ENCODE measurements at regions not wholly inside any gene's neighbourhood (a gene's known extent, or its start where the extent isn't known, plus 50 kb on each side); places are given as distances from the start of the nearest gene placed in this dataset.

DNA sequence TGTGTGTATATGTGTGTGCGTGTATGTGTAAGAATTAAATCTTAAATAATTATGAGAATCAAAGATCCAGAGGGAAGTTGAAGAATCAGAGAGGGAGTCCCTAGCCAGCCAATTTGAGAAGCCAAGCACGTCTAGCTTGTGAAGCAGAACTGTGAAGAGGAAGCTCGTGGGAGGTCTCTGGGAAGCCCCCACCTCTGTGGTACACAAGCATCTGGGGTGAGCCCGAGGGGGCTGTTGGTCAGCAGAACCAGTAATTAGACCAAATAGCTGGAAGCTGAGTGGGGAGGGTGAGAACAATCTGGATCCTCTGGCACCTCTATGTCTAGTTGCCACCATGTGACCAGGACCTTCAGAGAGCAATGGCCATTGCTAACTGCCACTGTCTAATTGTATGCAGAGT, 162.7 kb upstream of the ADRA1D start:
- Histone ChIP-seq H3K4me3 (ENCODE audit: control insufficient read depth in 1 of 2, extremely low read depth in 1 of 2, low read length in 1 of 2) (no peak overlapping the region), H3K27me3 (replicated peaks in 1 of 2; ENCODE audit: control insufficient read depth in 2 of 2, extremely low read depth in 1 of 2, insufficient read depth in 2 of 2, low read length in 1 of 2) (peaks cover 0 to 5% of the 10 kb centered on the region in 2 experiments), H3K27ac (ENCODE audit: low read length) (no peak overlapping the region), H3K36me3 (ENCODE audit: control insufficient read depth in 2 of 2, extremely low read depth in 1 of 2, insufficient read depth in 1 of 2, low read length in 1 of 2) (no peaks in the 10 kb centered on the region), H3K9me3 (no peaks in the 10 kb centered on the region), H3K4me1 (ENCODE audit: control insufficient read depth in 1 of 2, extremely low read depth in 1 of 2, insufficient read depth in 2 of 2, low read length in 2 of 2) (no peaks in the 10 kb centered on the region)
- 48% methylated on average over 2 of the region's 4 CpGs for WGBS (ENCODE audit: insufficient coverage)
- Mint-ChIP-seq H3K9me3 (no peaks in the 10 kb centered on the region), H3K4me1 (no peaks in the 10 kb centered on the region), H3K27ac (no peak overlapping the region), H3K27me3 (peaks cover 3 to 14% of the 10 kb centered on the region in 2 donors), H3K4me3 (no peak overlapping the region), H3K36me3 (no peaks in the 10 kb centered on the region)
- POLR2A ChIA-PET: no interaction called here
- ATAC-seq (replicated peaks in 1 of 4) (no peak), DNase-seq (no peak)
- CTCF ChIA-PET: no interaction called here

DNA sequence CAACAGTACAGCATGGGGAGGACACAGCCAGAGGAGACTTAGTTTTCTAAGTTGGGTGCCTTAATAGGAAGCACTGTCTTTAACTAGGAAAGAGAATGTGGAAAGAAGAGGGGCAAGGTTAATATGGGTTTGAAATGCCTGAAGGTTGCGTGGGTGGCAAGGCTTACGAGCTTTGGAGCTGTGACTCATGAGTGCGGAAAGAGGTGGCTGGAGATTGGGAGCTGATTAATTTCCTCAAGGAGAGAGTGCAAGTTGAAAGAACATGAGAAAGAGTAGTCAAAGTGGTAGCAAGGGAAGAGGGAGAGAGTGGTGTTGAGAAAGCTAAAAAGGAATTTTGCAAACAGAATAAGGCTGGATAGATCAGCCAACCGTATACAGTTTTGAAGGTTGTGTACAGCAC, 157.5 kb upstream of the ADRA1D start:
- Histone ChIP-seq H3K9me3 (no peaks in the 10 kb centered on the region), H3K27me3 (replicated peaks in 1 of 2; ENCODE audit: control insufficient read depth in 2 of 2, extremely low read depth in 1 of 2, insufficient read depth in 2 of 2, low read length in 1 of 2) (peaks cover 0 to 10% of the 10 kb centered on the region in 2 experiments), H3K4me1 (ENCODE audit: control insufficient read depth in 1 of 2, extremely low read depth in 1 of 2, insufficient read depth in 2 of 2, low read length in 2 of 2) (no peaks in the 10 kb centered on the region), H3K4me3 (ENCODE audit: control insufficient read depth in 1 of 2, extremely low read depth in 1 of 2, low read length in 1 of 2) (no peak overlapping the region), H3K27ac (ENCODE audit: low read length) (no peak overlapping the region), H3K36me3 (ENCODE audit: control insufficient read depth in 2 of 2, extremely low read depth in 1 of 2, insufficient read depth in 1 of 2, low read length in 1 of 2) (no peaks in the 10 kb centered on the region)
- no peaks in the 10 kb centered on the region for H3K4me1 Mint-ChIP-seq
- ATAC-seq (replicated peaks in 1 of 4) (no peak), DNase-seq (no peak)
- peaks cover 11 to 24% of the 10 kb centered on the region in 2 donors for H3K27me3 Mint-ChIP-seq
- H3K36me3 Mint-ChIP-seq: no peaks in the 10 kb centered on the region
- H3K27ac Mint-ChIP-seq: no peak overlapping the region
- no peaks in the 10 kb centered on the region for H3K9me3 Mint-ChIP-seq
- H3K4me3 Mint-ChIP-seq: no peak overlapping the region
- 79% methylated on average over 2 of the region's 4 CpGs for WGBS (ENCODE audit: insufficient coverage)
- CTCF ChIA-PET: interaction anchor here in 1 of 2 donors (0.5 kb wide), 1 partner anchor 33 kb away, joined by 3 read pairs; no protein-coding TSS in a partner anchor
- POLR2A ChIA-PET: no interaction called here

DNA sequence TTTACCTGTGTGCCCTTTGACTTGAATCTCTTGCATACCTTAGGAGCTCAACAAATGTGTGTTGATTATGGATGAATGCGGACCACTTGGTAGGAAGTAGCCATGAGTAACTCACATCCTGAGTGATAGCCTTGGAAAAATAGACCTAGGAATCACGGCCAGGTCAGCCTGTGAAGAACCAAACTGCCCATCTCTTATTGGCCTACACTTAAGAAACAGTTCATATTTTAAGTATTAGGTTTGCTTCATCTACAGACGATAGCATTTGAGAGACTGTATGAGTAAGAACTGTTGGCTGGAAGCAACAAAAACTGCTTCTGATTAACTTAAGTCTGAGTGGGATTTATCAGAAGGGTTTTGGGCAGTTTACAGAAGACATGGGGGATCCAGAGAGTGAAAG, 152.5 kb upstream of the ADRA1D start:
- Histone ChIP-seq H3K27ac (ENCODE audit: low read length) (no peak overlapping the region), H3K27me3 (replicated peaks in 1 of 2; ENCODE audit: control insufficient read depth in 2 of 2, extremely low read depth in 1 of 2, insufficient read depth in 2 of 2, low read length in 1 of 2) (peaks cover 0 to 11% of the 10 kb centered on the region in 2 experiments), H3K36me3 (ENCODE audit: control insufficient read depth in 2 of 2, extremely low read depth in 1 of 2, insufficient read depth in 1 of 2, low read length in 1 of 2) (no peaks in the 10 kb centered on the region), H3K9me3 (no peaks in the 10 kb centered on the region), H3K4me1 (ENCODE audit: control insufficient read depth in 1 of 2, extremely low read depth in 1 of 2, insufficient read depth in 2 of 2, low read length in 2 of 2) (no peaks in the 10 kb centered on the region), H3K4me3 (ENCODE audit: control insufficient read depth in 1 of 2, extremely low read depth in 1 of 2, low read length in 1 of 2) (no peak overlapping the region)
- ChIA-PET CTCF (no interaction called here), POLR2A (no interaction called here)
- no peak for DNase-seq
- ATAC-seq (replicated peaks in 1 of 4): no peak
- H3K27ac Mint-ChIP-seq: no peak overlapping the region
- H3K4me1 Mint-ChIP-seq: no peaks in the 10 kb centered on the region
- H3K4me3 Mint-ChIP-seq: no peak overlapping the region
- WGBS (ENCODE audit: insufficient coverage): 100% methylated on average over 1 of the region's 3 CpGs
- peaks cover 31 to 53% of the 10 kb centered on the region in 2 donors for H3K27me3 Mint-ChIP-seq
- H3K36me3 Mint-ChIP-seq: no peaks in the 10 kb centered on the region
- peaks cover 0 to 20% (median 10%) of the 10 kb centered on the region in 3 donors for H3K9me3 Mint-ChIP-seq

DNA sequence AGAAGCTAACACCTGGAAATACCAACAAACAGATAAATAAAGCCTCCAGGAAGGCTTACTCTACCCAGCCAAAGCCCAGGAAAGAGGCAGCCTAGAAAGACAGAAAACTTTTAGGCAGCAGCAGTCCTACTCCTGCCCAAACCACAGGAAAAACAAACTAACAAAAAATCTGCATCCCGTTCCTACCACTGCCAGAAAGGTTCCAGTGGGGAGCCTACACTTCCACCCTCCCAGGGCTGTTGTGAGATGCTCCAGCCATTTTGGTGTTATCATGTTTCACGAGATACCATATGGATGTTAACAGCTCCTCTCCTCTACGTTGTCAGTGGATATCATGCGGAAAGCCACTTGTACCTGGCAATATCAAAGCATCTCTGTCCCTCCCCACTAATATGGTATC, 135.9 kb upstream of the ADRA1D start:
- no peak for DNase-seq
- Histone ChIP-seq H3K36me3 (ENCODE audit: control insufficient read depth in 2 of 2, extremely low read depth in 1 of 2, insufficient read depth in 1 of 2, low read length in 1 of 2) (no peaks in the 10 kb centered on the region), H3K9me3 (no peaks in the 10 kb centered on the region), H3K27ac (ENCODE audit: low read length) (no peak overlapping the region), H3K4me3 (ENCODE audit: control insufficient read depth in 1 of 2, extremely low read depth in 1 of 2, low read length in 1 of 2) (no peak overlapping the region), H3K4me1 (ENCODE audit: control insufficient read depth in 1 of 2, extremely low read depth in 1 of 2, insufficient read depth in 2 of 2, low read length in 2 of 2) (no peaks in the 10 kb centered on the region), H3K27me3 (replicated peaks in 1 of 2; ENCODE audit: control insufficient read depth in 2 of 2, extremely low read depth in 1 of 2, insufficient read depth in 2 of 2, low read length in 1 of 2) (peaks cover 0 to 7% of the 10 kb centered on the region in 2 experiments)
- H3K9me3 Mint-ChIP-seq: peaks cover 0 to 4% (median 0%) of the 10 kb centered on the region in 3 donors
- H3K27me3 Mint-ChIP-seq: peaks cover 31 to 34% of the 10 kb centered on the region in 2 donors
- no peaks in the 10 kb centered on the region for H3K4me1 Mint-ChIP-seq
- H3K36me3 Mint-ChIP-seq: no peaks in the 10 kb centered on the region
- no peak overlapping the region for H3K4me3 Mint-ChIP-seq
- no peak for ATAC-seq (replicated peaks in 1 of 4)
- ChIA-PET CTCF (no interaction called here), POLR2A (no interaction called here)
- no peak overlapping the region for H3K27ac Mint-ChIP-seq
- 89% methylated on average over 3 of the region's 4 CpGs for WGBS (ENCODE audit: insufficient coverage)

DNA sequence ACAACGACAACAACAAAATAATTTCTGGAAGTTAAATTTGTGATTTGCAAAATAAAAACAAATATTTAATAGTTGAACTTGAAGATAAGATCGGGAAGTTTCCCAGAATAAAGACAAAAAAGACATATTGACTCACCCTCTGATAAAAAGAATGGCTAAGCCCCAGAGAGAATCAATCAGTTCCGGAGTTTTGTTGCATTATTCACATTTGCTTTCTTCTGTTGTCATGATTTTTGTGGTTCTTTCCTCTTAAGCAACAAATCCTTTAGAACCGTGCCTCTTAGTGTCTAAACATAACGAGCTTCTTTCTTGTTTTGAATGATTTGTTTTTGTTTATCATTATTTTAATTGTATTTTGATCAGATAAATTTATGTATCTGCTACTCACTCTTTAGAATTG, 134.9 kb upstream of the ADRA1D start:
- H3K4me3 ChIP-seq (ENCODE audit: control insufficient read depth in 1 of 2, extremely low read depth in 1 of 2, low read length in 1 of 2): no peak overlapping the region
- ChIA-PET CTCF (no interaction called here), POLR2A (no interaction called here)
- H3K9me3 ChIP-seq: no peaks in the 10 kb centered on the region
- Mint-ChIP-seq H3K36me3 (no peaks in the 10 kb centered on the region), H3K4me1 (no peaks in the 10 kb centered on the region), H3K27me3 (peaks cover 28 to 36% of the 10 kb centered on the region in 2 donors), H3K4me3 (no peak overlapping the region), H3K9me3 (peaks cover 0 to 4% (median 0%) of the 10 kb centered on the region in 3 donors), H3K27ac (no peak overlapping the region)
- no peak for DNase-seq
- peaks cover 0 to 9% of the 10 kb centered on the region in 2 experiments for H3K27me3 ChIP-seq (replicated peaks in 1 of 2; ENCODE audit: control insufficient read depth in 2 of 2, extremely low read depth in 1 of 2, insufficient read depth in 2 of 2, low read length in 1 of 2)
- WGBS (ENCODE audit: insufficient coverage): no CpG with 5 or more reads among the region's 5 CpGs
- ATAC-seq (replicated peaks in 1 of 4): no peak
- H3K36me3 ChIP-seq (ENCODE audit: control insufficient read depth in 2 of 2, extremely low read depth in 1 of 2, insufficient read depth in 1 of 2, low read length in 1 of 2): no peaks in the 10 kb centered on the region
- no peaks in the 10 kb centered on the region for H3K4me1 ChIP-seq (ENCODE audit: control insufficient read depth in 1 of 2, extremely low read depth in 1 of 2, insufficient read depth in 2 of 2, low read length in 2 of 2)
- H3K27ac ChIP-seq (ENCODE audit: low read length): no peak overlapping the region

DNA sequence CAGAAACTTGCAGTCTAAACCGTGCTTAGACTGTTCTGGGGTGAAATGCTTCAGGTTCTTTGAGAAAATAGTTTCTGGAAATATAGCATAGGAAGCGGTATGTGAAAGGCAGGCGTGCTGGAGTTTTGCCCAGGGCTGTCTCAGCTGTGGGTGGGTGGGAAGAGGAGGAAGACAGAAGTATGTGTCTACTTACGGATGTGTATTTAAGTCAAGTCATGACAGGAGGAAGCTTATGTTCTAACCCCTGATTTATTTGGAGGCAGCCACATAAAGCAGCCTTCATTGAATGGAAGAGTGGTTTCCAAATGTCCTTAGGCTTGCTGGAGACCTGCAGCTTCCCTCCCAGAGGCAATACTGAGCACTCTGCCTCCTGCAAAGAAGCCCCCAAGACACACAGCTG, 126.8 kb upstream of the ADRA1D start:
- Mint-ChIP-seq H3K4me1 (no peaks in the 10 kb centered on the region), H3K27me3 (peaks cover 15% of the 10 kb centered on the region in 2 donors), H3K36me3 (no peaks in the 10 kb centered on the region), H3K9me3 (no peaks in the 10 kb centered on the region), H3K27ac (no peak overlapping the region), H3K4me3 (no peak overlapping the region)
- Histone ChIP-seq H3K27me3 (replicated peaks in 1 of 2; ENCODE audit: control insufficient read depth in 2 of 2, extremely low read depth in 1 of 2, insufficient read depth in 2 of 2, low read length in 1 of 2) (peaks cover 0 to 13% of the 10 kb centered on the region in 2 experiments), H3K4me3 (ENCODE audit: control insufficient read depth in 1 of 2, extremely low read depth in 1 of 2, low read length in 1 of 2) (no peak overlapping the region), H3K9me3 (no peaks in the 10 kb centered on the region), H3K36me3 (ENCODE audit: control insufficient read depth in 2 of 2, extremely low read depth in 1 of 2, insufficient read depth in 1 of 2, low read length in 1 of 2) (no peaks in the 10 kb centered on the region), H3K27ac (ENCODE audit: low read length) (no peak overlapping the region), H3K4me1 (ENCODE audit: control insufficient read depth in 1 of 2, extremely low read depth in 1 of 2, insufficient read depth in 2 of 2, low read length in 2 of 2) (no peaks in the 10 kb centered on the region)
- ChIA-PET CTCF (no interaction called here), POLR2A (no interaction called here)
- 16% methylated on average over 4 of the region's 4 CpGs for WGBS (ENCODE audit: insufficient coverage)
- ATAC-seq (replicated peaks in 1 of 4) (no peak), DNase-seq (no peak)

DNA sequence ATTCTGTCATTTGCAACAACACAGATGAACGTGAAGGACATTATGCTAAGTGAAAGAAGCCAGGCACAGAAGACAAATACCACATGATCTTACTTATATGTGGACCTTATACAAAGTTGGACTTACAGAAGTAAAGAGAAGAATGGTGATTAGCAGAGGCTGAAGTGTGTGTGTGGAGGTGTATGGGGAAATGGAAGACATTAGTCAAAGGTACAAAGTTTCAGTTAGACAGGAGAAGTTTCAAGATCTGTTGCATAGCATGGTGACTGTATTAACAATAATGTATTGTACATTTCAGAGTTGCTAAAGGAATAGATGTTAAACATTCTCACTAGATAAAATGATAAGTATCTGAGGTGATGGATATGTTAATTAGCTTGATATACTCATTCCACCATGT, 124.4 kb upstream of the ADRA1D start:
- peaks cover 0 to 11% of the 10 kb centered on the region in 2 experiments for H3K27me3 ChIP-seq (replicated peaks in 1 of 2; ENCODE audit: control insufficient read depth in 2 of 2, extremely low read depth in 1 of 2, insufficient read depth in 2 of 2, low read length in 1 of 2)
- Mint-ChIP-seq H3K27ac (no peak overlapping the region), H3K4me1 (peaks cover 15 to 18% (median 17%) of the 10 kb centered on the region in 3 donors), H3K27me3 (peaks cover 2 to 7% of the 10 kb centered on the region in 2 donors), H3K4me3 (no peak overlapping the region), H3K9me3 (no peaks in the 10 kb centered on the region), H3K36me3 (no peaks in the 10 kb centered on the region)
- no CpG with 5 or more reads among the region's 1 CpG for WGBS (ENCODE audit: insufficient coverage)
- POLR2A ChIA-PET: no interaction called here
- H3K4me3 ChIP-seq (ENCODE audit: control insufficient read depth in 1 of 2, extremely low read depth in 1 of 2, low read length in 1 of 2): no peak overlapping the region
- H3K4me1 ChIP-seq (ENCODE audit: control insufficient read depth in 1 of 2, extremely low read depth in 1 of 2, insufficient read depth in 2 of 2, low read length in 2 of 2): peaks cover 0 to 8% of the 10 kb centered on the region in 2 experiments
- ATAC-seq (replicated peaks in 1 of 4) (no peak), DNase-seq (no peak)
- no peaks in the 10 kb centered on the region for H3K36me3 ChIP-seq (ENCODE audit: control insufficient read depth in 2 of 2, extremely low read depth in 1 of 2, insufficient read depth in 1 of 2, low read length in 1 of 2)
- no peaks in the 10 kb centered on the region for H3K9me3 ChIP-seq
- no peak overlapping the region for H3K27ac ChIP-seq (ENCODE audit: low read length)
- CTCF ChIA-PET: interaction anchor here in 1 of 2 donors (0.7 kb wide), 1 partner anchor 34 kb away, joined by 3 read pairs; no protein-coding TSS in a partner anchor

All from T-cell (primary cell).